ENCODE measurements at regions not wholly inside any gene's neighbourhood (a gene's known extent, or its start where the extent isn't known, plus 50 kb on each side); places are given as distances from the start of the nearest gene placed in this dataset.

GRCh38 chr14:39762576-39763401 is 330.6 kb upstream of the FBXO33 start:
- Histone ChIP-seq H4K20me1 (ENCODE audit: insufficient read depth, low read length) (no peaks in the 10 kb centered on the region), H3K4me1 (ENCODE audit: insufficient read depth, low read length) (peaks cover 19% of the 10 kb centered on the region)
- under 1% methylated on average over 16 of the region's 16 CpGs for WGBS (ENCODE audit: low lambda C conversion rate)
- TF ChIP-seq ZNF784 (CRISPR knock-in tag; IDR thresholded peaks at IDR 0.05; ENCODE audit: borderline replicate concordance) (peak; percentile 99), SP4 (CRISPR knock-in tag; IDR thresholded peaks at IDR 0.05) (peak; percentile 92), ASH2L (IDR thresholded peaks at IDR 0.05; ENCODE audit: insufficient read length, low read depth, low read length) (peak; percentile 59), HMGXB3 (CRISPR knock-in tag; IDR thresholded peaks at IDR 0.05; ENCODE audit: borderline replicate concordance) (peak; percentile 55; the same call in 1 of the 2 replicates), TFE3 (CRISPR knock-in tag; IDR thresholded peaks at IDR 0.05) (peak; percentile 94), TCF12 (IDR thresholded peaks at IDR 0.05) (no peak), TCF12 (CRISPR knock-in tag; IDR thresholded peaks at IDR 0.05) (peak; percentile 99), NFKBIZ (CRISPR knock-in tag; IDR thresholded peaks at IDR 0.05) (peak; percentile 78; the same call in 1 of the 2 replicates), ATF1 (CRISPR knock-in tag; IDR thresholded peaks at IDR 0.05) (peak; percentile 62; the same call in 1 of the 2 replicates), BHLHE40 (IDR thresholded peaks at IDR 0.05; ENCODE audit: low read length) (peak; percentile 58), STAT5B (CRISPR knock-in tag; IDR thresholded peaks at IDR 0.05) (no peak), TOPORS (CRISPR knock-in tag; IDR thresholded peaks at IDR 0.05) (peak; percentile 92; the same call in 1 of the 2 replicates), DZIP1 (CRISPR knock-in tag; IDR thresholded peaks at IDR 0.05) (peak; percentile 94; the same call in 1 of the 2 replicates), SMAD9 (CRISPR knock-in tag; IDR thresholded peaks at IDR 0.05) (no peak), JUND (CRISPR knock-in tag; IDR thresholded peaks at IDR 0.05) (peak; percentile 83; the same call in 1 of the 2 replicates)

More at GRCh38 chr14:39762576-39763401, 330.6 kb upstream of the FBXO33 start:
- Histone ChIP-seq H3K4me2 (ENCODE audit: low read depth, low read length) (peak overlapping the region; percentile 75), H3K27ac (ENCODE audit: extremely low read length, insufficient read depth, low read length) (peak overlapping the region; percentile 40), H2AFZ (ENCODE audit: low read length) (peak overlapping the region; percentile 81), H3K27me3 (ENCODE audit: control insufficient read depth in 1 of 2, insufficient read depth in 2 of 2, low read length in 2 of 2) (no peaks in the 10 kb centered on the region), H3K36me3 (replicated peaks in 1 of 2; ENCODE audit: control insufficient read depth in 1 of 2, insufficient read depth in 2 of 2, low read length in 2 of 2) (no peaks in the 10 kb centered on the region), H3K4me3 (replicated peaks in 1 of 3; ENCODE audit: insufficient read depth in 1 of 3, low read depth in 2 of 3, low read length in 3 of 3) (peak overlapping the region; percentile 19 to 50 (median 44)), H3K9ac (ENCODE audit: insufficient read depth, low read depth, low read length) (peak overlapping the region; percentile 16), H3K79me2 (ENCODE audit: insufficient read depth, low read length) (no peaks in the 10 kb centered on the region), H3K9me3 (ENCODE audit: low read length) (no peaks in the 10 kb centered on the region; the same call in 1 of the 2 replicates)
- in situ Hi-C loops (cut with HindIII; ENCODE audit: extremely low pct_ligation_motif_present, low pct_unique_long_range_greater_than_20kb): no loop called here
- ATAC-seq (peak; percentile 91), FAIRE-seq (peak; percentile 23), DNase-seq (ENCODE audit: low spot score) (peak; percentile 58)
- no TSS peak for BruUV-seq (replicated peaks)
- CTCF ChIA-PET (ENCODE audit: low intra/inter-chr PET ratio, low total read pairs): no interaction called here
- POLR2A ChIA-PET: no interaction called here
- intact Hi-C loops (cut with micrococcal nuclease; ENCODE audit: unreplicated experiment): no loop called here

Measured in HepG2 (cell line).